OCI-LY1 (cell line): ENCODE measurements at regions not wholly inside any gene's neighbourhood (a gene's known extent, or its start where the extent isn't known, plus 50 kb on each side); places are given as distances from the start of the nearest gene placed in this dataset.

ENCODE experiments used
- H2AFZ ChIP-seq: fragments of 200-600 bp; sonication (generic), shearing (Covaris generic); 2 replicates; pipeline ENCODE4 v1.6.0; 2014; ENCODE audit warnings: antibody characterized with exemption, mild to moderate bottlenecking, low read length
- H3F3A ChIP-seq: fragments of 200-600 bp; sonication (generic), shearing (Covaris generic); 2 replicates; pipeline ENCODE4 v1.6.0; 2014; ENCODE audit warnings: mild to moderate bottlenecking, antibody characterized with exemption, low read length, moderate library complexity; ENCODE audit not compliant: insufficient read depth
- H3K27ac ChIP-seq: fragments of 200-600 bp; sonication (generic); 2 replicates; pipeline ENCODE4 v1.5.1; 2014; ENCODE audit warnings: low read length, mixed run types, mild to moderate bottlenecking, low read depth; ENCODE audit not compliant: poor library complexity, severe bottlenecking
- H3K27me3 ChIP-seq: fragments of 200-600 bp; sonication (generic); 2 replicates; pipeline ENCODE4 v1.6.0; 2014; ENCODE audit warnings: antibody characterized with exemption, mild to moderate bottlenecking, low read length, moderate library complexity; ENCODE audit not compliant: insufficient read depth
- H3K36me3 ChIP-seq: fragments of 200-600 bp; sonication (generic); 2 replicates; pipeline ENCODE4 v1.6.1; 2014; ENCODE audit warnings: mild to moderate bottlenecking, antibody characterized with exemption, low read length, moderate library complexity, mixed read lengths; ENCODE audit not compliant: insufficient read depth
- H3K4me1 ChIP-seq: fragments of 200-600 bp; sonication (generic); 2 replicates; pipeline ENCODE4 v1.5.1; 2014; ENCODE audit warnings: mild to moderate bottlenecking, low read length, moderate library complexity; ENCODE audit not compliant: insufficient read depth, severe bottlenecking
- H3K4me2 ChIP-seq: fragments of 200-600 bp; sonication (generic), shearing (Covaris generic); 2 replicates; pipeline ENCODE4 v1.6.1; 2014; ENCODE audit warnings: low read length
- H3K4me3 ChIP-seq: fragments of 200-600 bp; sonication (generic); 2 replicates; pipeline ENCODE4 v1.5.1; 2014; ENCODE audit warnings: low read length, low read depth, mild to moderate bottlenecking, mixed read lengths; ENCODE audit not compliant: poor library complexity, severe bottlenecking
- H3K79me2 ChIP-seq: fragments of 200-600 bp; shearing (Covaris generic); 2 replicates; pipeline ENCODE4 v1.6.1; 2016; ENCODE audit warnings: mixed run types, low read length, mixed read lengths; ENCODE audit not compliant: insufficient read depth
- H3K9ac ChIP-seq: fragments of 200-600 bp; sonication (generic), shearing (Covaris generic); 2 replicates; pipeline ENCODE4 v1.6.1; 2014; ENCODE audit warnings: mild to moderate bottlenecking, low read length, mixed read lengths
- H3K9me2 ChIP-seq: fragments of 200-600 bp; sonication (generic), shearing (Covaris generic); 2 replicates; pipeline ENCODE4 v1.6.1; 2014; ENCODE audit warnings: low read depth, mild to moderate bottlenecking, low read length, mixed read lengths
- H3K9me3 ChIP-seq: fragments of 200-600 bp; shearing (Covaris generic); 2 replicates; pipeline ENCODE4 v1.6.1; 2014; ENCODE audit warnings: low read length, mixed read lengths
- H4K20me1 ChIP-seq: fragments of 200-600 bp; sonication (generic), shearing (Covaris generic); 2 replicates; pipeline ENCODE4 v1.6.0; 2016; ENCODE audit warnings: mild to moderate bottlenecking, low read length; ENCODE audit not compliant: insufficient read depth
- CTCF ChIP-seq: fragments of 200-600 bp; sonication (generic), shearing (Covaris generic); IDR thresholded peaks from 2 replicates; pipeline ENCODE4 v1.5.1; 2017; ENCODE audit warnings: mild to moderate bottlenecking, antibody characterized with exemption, low read length, moderate library complexity, mixed read lengths
- EZH2 ChIP-seq: fragments of 200-600 bp; sonication (generic), shearing (Covaris generic); IDR thresholded peaks from 2 replicates; pipeline ENCODE4 v1.8.0; 2017; ENCODE audit warnings: borderline replicate concordance, mixed run types, mild to moderate bottlenecking, antibody characterized with exemption, low read length, moderate library complexity, mixed read lengths

DNA sequence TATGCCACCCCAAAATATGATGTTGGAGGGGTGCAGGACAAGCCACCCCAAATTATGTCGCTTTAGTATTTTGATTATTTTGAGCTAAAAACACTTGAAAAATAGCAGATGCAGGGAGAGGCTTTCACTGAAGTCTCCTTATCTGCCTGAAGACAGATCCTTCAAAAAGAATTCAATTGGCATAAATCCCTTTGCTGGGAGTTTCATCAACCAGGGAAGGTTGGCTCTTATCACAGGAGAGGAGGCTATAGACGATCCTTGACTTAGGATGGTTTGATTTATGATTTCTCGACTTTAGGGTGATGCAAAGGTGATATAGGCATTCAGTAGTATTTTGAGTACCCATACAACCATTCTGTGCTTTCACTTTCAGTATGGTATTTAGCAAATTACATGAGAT lies 97.8 kb upstream of the CAMK1G start:
- Histone ChIP-seq H4K20me1 (no peaks in the 10 kb centered on the region), H3K9me3 (no peaks in the 10 kb centered on the region), H3K27me3 (no peaks in the 10 kb centered on the region), H3K4me3 (no peak overlapping the region), H3F3A (no peaks in the 10 kb centered on the region), H2AFZ (no peak overlapping the region), H3K4me1 (no peaks in the 10 kb centered on the region), H3K9ac (no peak overlapping the region), H3K9me2 (no peaks in the 10 kb centered on the region), H3K79me2 (no peaks in the 10 kb centered on the region), H3K36me3 (no peaks in the 10 kb centered on the region), H3K4me2 (no peak overlapping the region), H3K27ac (no peak overlapping the region)
- TF ChIP-seq CTCF (no peak), EZH2 (no peak)

GRCh38 chr1:209486861-209487593 lies 96.5 kb upstream of the CAMK1G start:
- H3K27me3 ChIP-seq: no peaks in the 10 kb centered on the region
- no peak overlapping the region for H3K4me2 ChIP-seq
- TF ChIP-seq CTCF (no peak), EZH2 (no peak)
- no peaks in the 10 kb centered on the region for H3K36me3 ChIP-seq
- H3F3A ChIP-seq: no peaks in the 10 kb centered on the region
- no peaks in the 10 kb centered on the region for H3K9me3 ChIP-seq
- H3K9me2 ChIP-seq: no peaks in the 10 kb centered on the region
- no peak overlapping the region for H3K4me3 ChIP-seq
- no peak overlapping the region for H3K9ac ChIP-seq
- no peaks in the 10 kb centered on the region for H4K20me1 ChIP-seq
- no peaks in the 10 kb centered on the region for H3K4me1 ChIP-seq
- no peak overlapping the region for H3K27ac ChIP-seq
- no peaks in the 10 kb centered on the region for H3K79me2 ChIP-seq
- H2AFZ ChIP-seq: no peak overlapping the region

DNA sequence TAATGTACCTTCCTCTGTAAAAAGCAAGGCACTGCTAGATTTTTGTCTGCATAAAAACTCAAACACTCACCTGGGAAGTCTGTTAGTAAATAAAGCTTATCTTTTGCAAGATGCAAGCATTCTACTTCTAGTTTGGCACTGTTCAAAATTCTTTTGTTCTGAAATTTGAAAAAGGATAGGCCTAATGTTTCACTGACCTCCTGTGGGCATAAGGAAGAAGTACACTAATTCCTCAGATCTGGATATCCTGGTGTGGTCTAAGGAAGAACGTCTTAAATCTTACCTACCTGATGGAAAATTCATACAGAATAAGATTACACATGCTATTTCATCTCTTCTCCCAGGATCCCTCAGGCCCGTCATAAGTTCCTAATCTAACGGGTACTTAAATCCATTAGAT lies 93.5 kb upstream of the CAMK1G start:
- H3K79me2 ChIP-seq: no peaks in the 10 kb centered on the region
- H3K36me3 ChIP-seq: no peaks in the 10 kb centered on the region
- no peaks in the 10 kb centered on the region for H4K20me1 ChIP-seq
- no peak overlapping the region for H3K27ac ChIP-seq
- no peak for TF ChIP-seq CTCF
- H3K27me3 ChIP-seq: no peaks in the 10 kb centered on the region
- H3K4me2 ChIP-seq: no peak overlapping the region
- H3F3A ChIP-seq: no peaks in the 10 kb centered on the region
- H3K9ac ChIP-seq: no peak overlapping the region
- no peaks in the 10 kb centered on the region for H3K9me2 ChIP-seq
- no peaks in the 10 kb centered on the region for H3K9me3 ChIP-seq
- no peak overlapping the region for H2AFZ ChIP-seq
- no peaks in the 10 kb centered on the region for H3K4me1 ChIP-seq
- no peak overlapping the region for H3K4me3 ChIP-seq
